Activated CD4-positive, alpha-beta T cell treated with anti-CD3 and anti-CD28 coated beads, Interleukin-10, Interleukin-2, amounts not matched to agents 100 ng/mL and 50 ng/mL, durations not matched to agents 16 hours and 8 hours (primary cell): ENCODE measurements at regions not wholly inside any gene's neighbourhood (a gene's known extent, or its start where the extent isn't known, plus 50 kb on each side); places are given as distances from the start of the nearest gene placed in this dataset.
"Not testable (repeated sequence)": the region's sequence is repeated elsewhere in the genome, so short reads cannot be mapped to it uniquely, and the experiment has no call there.

Source experiments
- DNase-seq: peaks from one replicate; pipeline ENCODE4 v3.0.0-alpha.2; 2020

DNA sequence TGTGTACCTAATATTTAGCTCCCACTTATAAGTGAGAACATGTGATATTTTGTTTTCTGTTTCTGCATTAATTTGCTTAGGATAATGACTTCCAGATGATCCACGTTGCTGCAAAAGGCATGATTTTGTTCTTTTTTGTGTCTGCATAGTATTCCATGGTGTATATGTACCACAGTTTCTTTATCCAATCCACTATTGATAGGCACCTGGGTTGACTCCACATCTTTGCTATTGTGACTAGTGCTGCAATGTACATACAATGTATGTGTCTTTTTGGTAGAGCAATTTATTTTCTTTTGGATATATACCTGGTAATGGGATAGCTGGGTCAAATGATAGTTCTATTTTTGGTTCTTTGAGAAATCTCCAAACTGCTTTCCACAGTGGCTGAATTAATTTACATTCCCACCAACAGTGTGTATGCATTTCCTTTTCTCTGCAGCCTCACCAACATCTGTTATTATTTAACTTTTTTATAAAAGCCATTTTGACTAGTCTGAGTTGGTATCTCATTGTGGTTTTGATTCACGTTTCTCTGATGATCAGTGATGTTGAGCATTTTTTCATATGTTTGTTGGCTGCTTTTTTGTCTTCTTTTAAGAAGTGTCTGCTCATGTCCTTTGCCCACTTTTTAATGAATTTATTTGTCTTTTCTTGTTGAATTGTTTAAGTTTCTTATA lies 102.8 kb upstream of the GAS1 start:
- DNase-seq = not testable (repeated sequence)

GRCh38 chr9:87054999-87055686 lies 107.8 kb upstream of the GAS1 start:
- no peak for DNase-seq

DNA sequence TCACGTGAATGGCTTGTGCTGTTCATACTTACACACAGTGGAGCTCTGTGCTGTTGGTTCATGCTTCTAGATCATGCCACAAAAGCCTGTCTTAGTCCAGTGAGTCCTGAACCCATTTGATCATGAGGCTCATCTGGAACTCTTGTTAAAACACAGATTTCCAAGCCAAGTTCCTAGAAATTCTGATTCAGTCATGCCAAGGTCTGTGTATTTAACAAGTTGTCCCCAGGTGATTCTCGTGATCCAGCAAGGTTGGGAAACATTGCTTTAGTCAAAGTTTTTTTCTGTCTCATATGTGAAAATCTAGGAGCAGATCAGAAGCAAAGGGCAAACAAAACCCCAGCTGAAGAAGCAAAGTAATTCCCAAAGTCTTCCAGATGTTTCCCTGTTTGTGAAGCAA lies 112.5 kb upstream of the GAS1 start:
- DNase-seq = no peak

GRCh38 chr9:87062746-87063145 lies 115.4 kb upstream of the GAS1 start:
- no peak for DNase-seq

GRCh38 chr9:87063246-87063645 lies 115.9 kb upstream of the GAS1 start:
- DNase-seq = no peak

GRCh38 chr9:87063871-87064270 lies 116.6 kb upstream of the GAS1 start:
- DNase-seq = no peak

- no peak for DNase-seq
Observed at GRCh38 chr9:87064311-87064710, 117.0 kb upstream of the GAS1 start.

- DNase-seq = no peak
Observed at GRCh38 chr9:87065981-87066380, 118.7 kb upstream of the GAS1 start.

GRCh38 chr9:87067426-87067825 lies 120.1 kb upstream of the GAS1 start:
- DNase-seq = no peak

- DNase-seq = no peak
Observed at GRCh38 chr9:87068177-87068840, 121.0 kb upstream of the GAS1 start.

DNA sequence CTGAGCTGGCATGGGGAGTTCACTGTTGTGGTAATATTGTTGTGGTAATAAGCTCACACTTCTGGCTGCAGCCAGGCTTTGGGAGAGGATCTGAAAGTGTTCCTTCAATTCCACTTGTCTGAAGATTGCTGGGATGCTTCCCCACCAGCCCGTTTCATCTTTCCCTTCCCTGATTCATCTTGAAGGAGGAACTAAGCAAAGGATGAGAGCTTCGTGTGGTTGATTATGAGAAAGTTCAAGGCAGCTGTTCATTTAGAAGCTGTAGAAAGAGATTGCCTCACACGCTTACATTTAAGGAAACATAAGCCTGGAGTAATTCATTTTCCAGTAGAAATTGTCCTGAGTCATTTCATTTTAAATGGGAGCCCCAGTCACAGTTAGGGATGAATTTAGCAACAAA lies 122.4 kb upstream of the GAS1 start:
- no peak for DNase-seq

- no peak for DNase-seq
Observed at GRCh38 chr9:87070336-87070735, 123.0 kb upstream of the GAS1 start.

- DNase-seq = no peak
Observed at GRCh38 chr9:87071473-87071872, 124.2 kb upstream of the GAS1 start.

GRCh38 chr9:87073692-87074091 lies 126.4 kb upstream of the GAS1 start:
- DNase-seq = no peak

DNA sequence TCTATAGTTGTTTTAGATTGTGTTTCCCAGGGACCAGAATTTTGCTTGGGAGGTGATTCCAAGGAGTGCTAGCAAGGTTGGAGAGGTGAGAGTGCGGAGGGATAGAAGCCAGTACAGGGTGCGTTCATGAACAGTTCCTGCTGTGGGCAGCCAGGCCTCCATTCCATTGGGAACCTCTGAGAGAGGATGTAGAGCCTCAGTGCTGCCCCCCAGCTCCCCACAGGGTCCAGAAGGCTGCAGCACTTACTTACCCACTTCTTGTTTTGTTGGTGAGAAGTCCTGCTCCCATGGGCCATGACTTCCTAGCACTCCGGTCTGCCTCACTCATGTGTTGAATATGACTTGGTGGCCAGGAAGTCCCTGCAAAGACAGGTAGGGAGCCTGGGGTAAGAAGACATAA lies 128.2 kb upstream of the GAS1 start:
- no peak for DNase-seq

DNA sequence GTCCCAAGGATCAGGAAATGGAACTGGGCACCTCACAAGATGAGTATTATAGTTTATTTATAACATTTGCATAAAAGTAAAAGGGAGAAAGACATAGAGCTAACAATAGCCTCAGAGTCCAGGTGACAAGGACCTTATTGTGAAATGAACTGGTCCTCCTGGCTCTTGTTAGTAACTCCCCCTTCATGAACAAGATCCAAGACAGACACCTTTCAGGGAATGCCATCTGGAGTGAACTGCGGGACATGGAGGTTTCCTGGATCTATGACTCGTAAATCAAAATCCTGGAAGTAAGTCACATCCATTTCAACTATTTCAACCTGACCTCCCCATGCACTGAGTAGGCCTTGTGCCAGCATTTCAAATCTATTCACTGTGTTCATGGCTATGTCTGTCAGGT lies 129.5 kb upstream of the GAS1 start:
- DNase-seq = no peak

GRCh38 chr9:87077986-87078385 lies 130.7 kb upstream of the GAS1 start:
- no peak for DNase-seq

DNA sequence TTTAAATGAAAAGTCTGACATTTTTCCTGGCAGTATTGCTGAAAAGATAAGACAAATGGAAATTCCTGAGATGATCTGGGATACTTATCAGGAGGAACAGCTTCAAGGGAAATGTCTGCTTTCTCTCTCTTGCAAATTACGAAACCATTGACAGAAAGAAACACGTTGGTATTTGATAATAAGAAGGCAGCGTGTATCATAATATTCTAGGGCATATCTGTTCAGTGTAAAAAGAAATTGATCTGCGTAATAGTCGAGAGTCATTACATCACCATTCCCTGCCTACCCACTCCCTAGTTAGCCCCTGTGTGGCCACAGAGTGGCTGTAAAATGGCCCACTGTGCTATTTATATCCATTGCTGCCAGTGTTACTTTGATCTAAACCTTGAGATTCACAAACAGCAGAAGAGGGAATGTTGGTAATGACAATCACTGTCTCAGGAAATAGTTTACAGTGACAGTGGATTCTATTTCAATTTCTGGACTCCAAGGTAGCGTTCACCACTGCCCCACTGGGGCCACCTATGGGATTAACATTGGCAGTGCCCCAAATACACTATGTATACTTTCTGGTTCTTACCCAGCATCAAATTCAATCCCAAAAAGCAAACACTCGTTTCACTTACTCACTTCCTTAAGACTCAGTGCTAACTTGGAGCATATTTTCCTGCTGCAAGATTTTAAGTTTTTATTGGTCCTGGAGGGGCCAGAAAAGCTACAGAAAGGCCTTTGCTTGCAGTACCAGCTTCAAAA lies 133.4 kb upstream of the GAS1 start:
- DNase-seq = no peak

- no peak for DNase-seq
Observed at GRCh38 chr9:87081503-87081902, 134.2 kb upstream of the GAS1 start.

GRCh38 chr9:87083986-87084385 lies 136.7 kb upstream of the GAS1 start:
- DNase-seq = no peak

DNA sequence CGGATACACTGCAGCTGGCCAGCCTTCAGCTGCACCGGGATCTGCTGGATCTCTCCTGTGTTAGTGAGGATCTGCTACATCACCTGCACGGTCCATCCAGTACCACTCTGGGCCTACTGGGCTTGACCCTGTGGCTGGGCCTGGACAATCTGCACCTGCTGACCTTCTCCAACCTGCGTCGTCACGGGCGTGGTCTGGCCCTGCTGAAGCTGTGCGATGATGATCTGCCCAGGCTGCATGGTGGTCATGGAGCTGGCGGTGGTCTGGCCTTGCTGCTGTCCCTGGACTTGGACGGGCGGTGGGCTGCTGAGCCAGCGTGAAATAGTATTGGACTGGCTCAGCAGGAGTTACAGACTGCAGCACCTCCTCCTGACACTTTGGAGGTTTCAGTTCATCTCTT lies 137.1 kb upstream of the GAS1 start:
- DNase-seq = no peak

GRCh38 chr9:87085073-87085472 lies 137.8 kb upstream of the GAS1 start:
- no peak for DNase-seq

DNA sequence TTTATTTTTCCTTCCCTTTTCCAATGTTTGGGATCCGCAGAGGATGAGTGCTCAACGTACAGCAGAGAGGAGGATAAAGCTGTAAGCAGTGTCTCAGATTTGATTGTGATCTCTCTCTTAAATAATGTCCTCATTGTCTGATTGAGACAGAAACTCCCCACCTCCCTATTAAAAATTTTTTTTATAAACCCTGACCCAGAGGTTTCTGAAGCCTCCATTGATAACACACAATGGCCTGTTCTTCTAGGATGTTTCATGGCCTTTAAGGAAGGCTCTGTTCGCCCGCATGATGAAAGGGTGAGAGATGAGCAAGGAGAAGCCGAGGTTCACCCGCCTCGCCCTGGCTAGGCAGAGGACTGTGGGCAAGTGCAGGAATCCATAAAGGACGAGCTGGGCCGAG lies 138.2 kb upstream of the GAS1 start:
- no peak for DNase-seq
